ENCODE measurements at regions not wholly inside any gene's neighbourhood (a gene's known extent, or its start where the extent isn't known, plus 50 kb on each side); places are given as distances from the start of the nearest gene placed in this dataset.

GRCh38 chr5:53330491-53330890 lies 149.9 kb upstream of the FST start:
- no peak for DNase-seq (ENCODE audit: low read depth in 2 of 2)

- DNase-seq (ENCODE audit: low read depth in 2 of 2), result no peak
These were observed 149.0 kb upstream of the FST start for GRCh38 chr5:53331463-53331862.

GRCh38 chr5:53333160-53333559 lies 147.3 kb upstream of the FST start:
- DNase-seq (ENCODE audit: low read depth in 2 of 2), result no peak

- no peak for DNase-seq (ENCODE audit: low read depth in 2 of 2)
These were observed 145.9 kb upstream of the FST start for GRCh38 chr5:53334431-53334941.

DNA sequence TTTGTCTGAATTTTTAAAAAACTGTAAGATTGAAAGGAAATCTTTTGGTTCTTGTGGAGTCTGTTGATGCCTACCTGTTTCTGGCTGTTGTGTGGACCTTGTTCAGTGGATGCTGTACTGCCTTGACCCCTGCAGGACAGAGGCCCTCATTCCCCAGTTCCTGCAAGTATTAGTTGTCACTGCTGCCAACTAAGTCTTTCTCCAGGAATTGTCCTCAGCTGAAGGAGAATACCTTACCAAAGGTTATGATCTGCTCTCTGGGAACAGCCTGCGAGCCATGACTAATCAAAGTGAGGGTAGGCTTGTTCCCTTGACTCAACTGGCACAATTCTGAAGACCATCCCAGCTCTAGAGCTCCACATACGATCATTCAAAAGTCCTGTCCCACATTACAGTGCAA lies 145.3 kb upstream of the FST start:
- no peak for DNase-seq (ENCODE audit: low read depth in 2 of 2)

DNA sequence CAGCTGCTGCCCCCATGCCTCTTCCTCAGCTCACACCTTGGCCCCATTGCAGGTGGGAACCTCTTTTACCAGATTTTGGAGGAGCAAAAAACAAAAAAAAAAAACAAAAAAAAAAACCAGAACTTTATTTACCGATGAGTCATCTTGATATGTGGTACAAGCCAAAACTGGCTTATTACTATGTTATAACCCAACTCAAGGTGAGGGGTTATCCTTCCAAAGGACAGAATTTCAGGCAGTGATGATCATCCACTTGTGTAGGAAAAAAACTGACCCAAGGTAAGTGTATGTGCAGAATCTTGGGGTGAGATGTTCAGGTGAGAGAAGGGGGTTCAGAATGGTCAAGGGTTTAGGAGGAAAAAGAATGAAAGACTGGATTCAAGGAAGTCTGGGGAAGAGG lies 142.6 kb upstream of the FST start:
- DNase-seq (ENCODE audit: low read depth in 2 of 2), result no peak

DNA sequence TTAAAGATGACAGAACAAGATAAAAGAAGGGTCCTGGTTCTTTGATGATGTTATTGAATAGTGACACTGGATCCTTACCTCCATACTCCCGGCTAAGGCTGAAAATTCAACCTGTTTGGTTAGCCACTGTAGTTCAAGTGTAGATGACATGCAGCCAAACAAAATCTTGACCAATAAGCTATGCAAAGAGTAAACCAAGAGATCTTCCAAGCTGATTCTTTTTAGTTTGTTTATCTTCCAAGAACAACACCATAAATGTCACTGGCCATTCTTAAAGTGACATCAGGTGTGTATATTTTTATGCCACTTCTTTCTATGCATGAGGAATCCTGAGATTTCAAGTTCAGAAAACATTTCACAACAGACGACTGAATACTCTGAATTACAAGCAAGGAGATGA lies 141.5 kb upstream of the FST start:
- DNase-seq (ENCODE audit: low read depth in 2 of 2), result no peak

DNA sequence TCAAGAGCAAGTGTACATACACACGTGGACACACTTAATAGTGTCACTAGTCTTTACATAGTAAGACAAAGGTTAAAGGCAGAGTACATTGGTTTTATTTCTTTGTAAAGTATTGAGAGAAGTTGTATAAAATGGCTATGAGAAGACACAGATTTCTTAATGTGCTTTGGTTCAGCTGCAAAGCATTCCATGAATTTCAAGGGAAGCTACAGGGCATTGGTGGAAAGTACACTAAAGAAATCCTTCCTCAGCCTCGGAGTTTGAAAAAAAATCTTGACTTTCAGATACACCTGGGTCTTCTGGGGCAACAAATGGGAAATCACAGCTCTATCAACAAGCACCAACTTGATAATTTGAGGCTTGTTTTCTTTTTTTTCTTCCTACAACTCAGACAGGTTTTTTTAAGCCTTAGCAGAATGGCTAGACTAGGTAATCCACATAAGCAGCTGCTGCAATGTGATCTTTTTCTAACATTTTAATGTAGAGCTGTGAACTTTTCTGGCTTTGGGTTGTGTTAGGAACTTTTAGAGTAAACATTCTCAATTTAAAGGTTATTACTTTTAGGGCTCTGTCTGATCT lies 140.4 kb upstream of the FST start:
- no peak for DNase-seq (ENCODE audit: low read depth in 2 of 2)

DNA sequence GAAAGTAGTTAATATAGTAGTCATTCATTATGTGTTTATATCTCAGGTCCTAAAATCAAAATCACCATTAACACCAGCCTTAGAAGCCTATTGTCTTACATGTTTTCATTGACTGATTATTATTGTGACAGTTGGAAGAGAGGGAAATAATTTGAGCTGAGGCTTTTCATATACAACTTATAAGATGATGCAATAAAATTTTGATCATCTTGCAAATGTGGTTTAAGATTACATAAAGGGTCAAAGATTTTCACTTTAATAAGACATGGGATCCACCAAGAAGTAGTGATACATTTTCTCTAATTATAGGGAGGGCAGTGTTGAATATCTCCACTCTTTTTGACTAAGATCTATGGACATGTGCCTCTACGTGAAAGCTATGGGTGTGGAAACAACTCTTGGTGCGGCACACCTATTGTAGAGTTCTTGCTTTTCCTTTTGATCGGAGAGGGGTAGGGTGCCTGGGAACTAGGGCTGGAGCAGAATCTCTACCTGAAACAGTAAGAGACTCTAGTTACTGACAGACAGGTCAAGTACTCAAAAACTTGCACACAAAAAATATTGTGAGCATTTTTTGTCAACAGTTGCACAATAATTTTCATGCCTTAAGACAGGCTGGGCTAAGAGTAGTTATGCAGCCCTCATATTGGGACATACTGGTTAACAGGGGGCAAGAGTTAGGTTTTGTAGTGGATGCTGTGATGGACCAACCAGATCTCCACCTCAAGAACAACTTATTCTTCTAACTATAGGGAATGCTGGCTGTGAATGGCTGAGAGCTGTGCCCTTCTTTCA lies 139.3 kb upstream of the FST start:
- no peak for DNase-seq (ENCODE audit: low read depth in 2 of 2)

DNA sequence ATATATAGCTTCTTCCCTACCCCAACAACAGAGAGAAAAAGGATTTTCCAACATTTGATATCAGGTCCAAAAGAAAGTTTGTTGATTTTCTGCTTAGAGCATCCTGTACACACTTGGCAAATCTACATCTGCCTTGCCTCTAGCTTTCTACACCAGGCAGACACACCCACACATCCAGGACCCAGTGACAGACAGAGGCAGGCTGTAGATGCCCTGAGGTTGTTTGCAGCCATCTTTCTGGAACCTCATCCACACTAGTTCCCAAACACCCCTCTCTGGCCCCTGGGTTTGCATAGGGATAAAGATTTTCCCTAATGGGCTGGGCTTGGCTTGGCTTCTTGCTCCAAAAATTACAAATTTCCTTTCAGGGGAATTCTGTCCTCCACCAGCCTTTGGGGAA lies 138.2 kb upstream of the FST start:
- DNase-seq (ENCODE audit: low read depth in 2 of 2), result no peak

- no peak for DNase-seq (ENCODE audit: low read depth in 2 of 2)
These were observed 137.2 kb upstream of the FST start for GRCh38 chr5:53343187-53343586.

DNA sequence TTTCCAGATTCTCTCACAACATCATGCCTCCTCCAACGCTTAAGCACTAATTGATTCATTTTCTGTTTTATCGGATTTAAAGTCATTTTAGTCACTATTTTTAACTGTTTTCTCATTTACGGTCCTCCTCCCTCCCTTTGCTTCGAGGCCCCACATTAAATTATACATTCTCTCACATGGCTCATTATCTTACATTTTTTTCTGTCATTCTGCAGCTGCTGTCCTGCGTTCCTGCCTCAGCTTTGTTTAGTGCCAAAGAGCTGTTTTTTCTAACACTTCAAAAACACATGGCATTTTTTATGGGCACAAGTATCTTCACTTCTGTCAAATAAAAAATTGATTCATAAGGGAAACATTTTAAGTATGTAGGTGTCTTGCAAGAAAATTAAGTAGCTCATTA lies 130.1 kb upstream of the FST start:
- DNase-seq (ENCODE audit: low read depth in 2 of 2), result no peak

- DNase-seq (ENCODE audit: low read depth in 2 of 2), result no peak
These were observed 129.2 kb upstream of the FST start for GRCh38 chr5:53350991-53351770.

DNA sequence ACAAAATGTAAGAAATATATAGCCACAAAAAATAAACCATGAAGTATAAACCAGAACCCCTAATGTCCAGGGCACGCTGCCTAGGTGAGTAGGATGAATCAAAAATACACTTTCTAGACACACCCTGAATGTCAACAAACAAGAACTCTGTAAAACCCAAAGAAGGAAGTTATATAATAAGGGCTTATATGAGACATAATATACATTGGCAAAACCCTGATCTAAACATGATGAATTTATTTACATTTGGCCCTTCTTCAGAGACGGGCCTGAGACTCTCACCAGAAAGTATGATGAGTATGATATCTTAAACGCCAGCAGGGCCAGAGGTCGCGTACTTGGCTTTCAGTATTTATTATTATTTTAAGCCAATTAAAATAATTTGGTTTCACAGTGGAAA lies 125.1 kb upstream of the FST start:
- DNase-seq (ENCODE audit: low read depth in 2 of 2), result no peak

DNA sequence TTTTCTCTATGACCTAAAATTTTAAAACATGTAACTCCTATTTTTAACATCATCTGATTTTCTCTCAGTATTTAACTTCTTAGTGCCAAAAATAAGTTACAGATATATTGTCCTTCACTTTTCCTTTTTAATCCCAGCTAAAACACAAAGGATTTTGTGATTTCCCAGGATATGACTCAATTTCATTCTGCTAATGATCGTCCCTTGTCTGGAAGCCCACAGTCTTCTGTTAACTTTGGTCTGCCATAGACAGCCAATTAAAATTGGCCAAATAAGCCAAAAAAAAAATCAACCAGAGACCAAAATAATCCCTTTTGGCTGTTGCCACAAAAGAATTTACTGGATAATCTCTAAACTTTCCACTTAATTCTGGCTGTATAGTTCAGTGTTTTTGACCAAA lies 124.5 kb upstream of the FST start:
- DNase-seq (ENCODE audit: low read depth in 2 of 2), result no peak

GRCh38 chr5:53357439-53357838 lies 123.0 kb upstream of the FST start:
- no peak for DNase-seq (ENCODE audit: low read depth in 2 of 2)

GRCh38 chr5:53358794-53359193 lies 121.6 kb upstream of the FST start:
- no peak for DNase-seq (ENCODE audit: low read depth in 2 of 2)

DNA sequence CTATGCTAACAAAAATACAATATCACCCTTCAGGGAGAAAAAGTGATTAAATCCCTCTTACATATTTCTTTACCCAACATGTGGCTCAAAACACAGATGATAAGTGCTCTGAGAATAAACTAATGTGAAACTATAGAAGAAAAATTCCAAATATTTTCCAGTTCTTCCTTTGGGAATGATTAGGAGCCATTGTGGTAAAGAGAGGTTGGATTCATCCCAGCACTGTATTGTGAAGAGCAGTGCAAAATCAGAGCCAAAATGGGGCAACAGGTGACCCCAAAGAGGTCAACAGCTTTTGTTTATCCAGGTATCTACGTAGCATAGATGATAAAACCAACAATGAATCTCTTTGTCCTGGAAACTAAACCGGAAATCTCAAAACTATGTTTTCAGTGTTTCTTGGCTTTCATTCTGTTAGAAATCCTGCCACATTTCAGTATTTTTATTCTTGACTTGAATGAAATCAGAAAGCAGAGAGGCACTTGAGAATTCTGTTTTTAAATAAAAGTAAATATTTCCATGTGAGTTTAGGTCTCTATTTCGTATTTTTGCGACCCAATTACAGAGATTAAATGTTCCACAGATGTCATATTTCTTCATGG lies 120.4 kb upstream of the FST start:
- no peak for DNase-seq (ENCODE audit: low read depth in 2 of 2)

- no peak for DNase-seq (ENCODE audit: low read depth in 2 of 2)
These were observed 119.6 kb upstream of the FST start for GRCh38 chr5:53360811-53361210.

DNA sequence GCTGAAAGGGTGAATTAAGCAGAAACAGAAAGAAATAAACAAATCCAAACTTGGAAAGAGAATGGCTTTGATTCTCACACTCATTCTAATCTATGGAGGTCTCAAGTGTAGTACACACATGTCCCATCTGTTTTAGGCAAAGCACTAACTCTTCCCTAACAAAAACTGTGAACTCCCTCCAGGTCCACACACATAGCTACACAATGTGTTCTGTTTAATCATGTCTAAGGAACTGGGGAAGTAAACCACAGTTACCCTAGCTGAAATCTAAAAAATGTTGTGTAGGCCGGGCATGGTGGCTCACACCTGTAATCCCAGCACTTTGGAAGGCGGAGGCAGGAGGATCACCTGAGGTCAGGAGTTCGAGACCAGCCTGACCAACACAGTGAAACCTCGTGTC lies 118.7 kb upstream of the FST start:
- DNase-seq (ENCODE audit: low read depth in 2 of 2), result no peak

DNA sequence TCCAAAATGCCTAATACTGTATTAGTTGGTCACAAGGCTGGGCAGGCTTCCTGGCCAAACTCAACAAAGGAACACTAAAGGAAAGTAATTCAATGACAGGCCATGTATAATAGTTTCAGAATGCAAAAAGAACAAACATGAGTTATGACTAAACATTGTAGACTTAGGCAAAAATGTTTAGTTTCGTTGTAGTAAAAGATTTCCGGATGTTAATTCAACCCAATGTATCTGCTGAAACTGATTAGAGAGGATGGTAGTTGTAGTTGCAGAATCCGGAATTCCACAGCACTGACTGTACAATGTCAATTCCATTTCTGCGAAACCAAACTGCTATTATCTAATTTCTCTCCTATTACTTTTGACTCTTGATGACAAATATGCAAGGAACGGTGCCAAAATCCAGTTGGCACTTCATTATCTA lies 117.9 kb upstream of the FST start:
- no peak for DNase-seq (ENCODE audit: low read depth in 2 of 2)

DNA sequence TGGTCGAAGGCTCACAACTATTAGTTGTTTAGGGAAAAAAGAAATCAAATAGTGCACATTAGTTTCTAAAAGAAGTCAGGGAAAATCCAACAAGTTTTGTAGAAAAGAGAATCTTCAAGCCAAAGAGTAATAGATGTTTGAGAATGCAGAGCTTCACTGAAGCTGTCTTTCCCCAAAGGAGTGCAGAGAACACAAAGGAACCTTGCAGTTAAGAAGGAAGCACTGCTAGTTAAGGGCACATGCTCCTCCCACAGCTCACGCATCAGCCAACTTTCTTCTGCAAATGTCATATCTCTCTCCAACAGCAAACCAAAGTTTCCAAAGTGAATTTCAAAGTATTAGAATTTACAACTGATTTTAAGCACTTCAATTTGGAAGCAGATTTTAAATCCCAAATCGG lies 116.4 kb upstream of the FST start:
- DNase-seq (ENCODE audit: low read depth in 2 of 2), result no peak

Data from activated CD4-positive, alpha-beta T cell treated with anti-CD3 and anti-CD28 coated beads for 24 hours (primary cell).